Prostate gland (tissue), 2 donors: ENCODE measurements at regions not wholly inside any gene's neighbourhood (a gene's known extent, or its start where the extent isn't known, plus 50 kb on each side); places are given as distances from the start of the nearest gene placed in this dataset.

ENCODE experiments used
- CTCF ChIP-seq, 4 experiments: fragments of 200-600 bp in 2 of 4; fragments of 450-650 bp in 2 of 4; sonication (generic) in 2 of 4; IDR thresholded peaks; 1 replicate in 3 of 4; 2 replicates in 1 of 4; pipeline ENCODE4 v1.5.1; 2016 to 2019; ENCODE audit warnings: antibody characterized with exemption in 4 of 4, mild to moderate bottlenecking in 2 of 4, moderate library complexity in 2 of 4
- POLR2A ChIP-seq: fragments of 450-650 bp; IDR thresholded peaks from one replicate; pipeline ENCODE4 v1.6.1; 2016; ENCODE audit warnings: antibody characterized with exemption, mild to moderate bottlenecking
- POLR2AphosphoS5 ChIP-seq: sonication (generic); formaldehyde crosslinking; IDR thresholded peaks from one replicate; pipeline ENCODE4 v1.6.1; 2017; ENCODE audit warnings: antibody characterized with exemption

- no peak for TF ChIP-seq CTCF (IDR thresholded peaks at IDR 0.05)
- no peak for TF ChIP-seq POLR2A
- no peak for TF ChIP-seq POLR2AphosphoS5
Measured at GRCh38 chr11:105524286-105524685, 85.6 kb upstream of the GRIA4 start.
